HEK293 (cell line): ENCODE measurements at regions not wholly inside any gene's neighbourhood (a gene's known extent, or its start where the extent isn't known, plus 50 kb on each side); places are given as distances from the start of the nearest gene placed in this dataset.
A peak's percentile ranks its signal among the peaks of the same experiment; 100 is the strongest.

ENCODE experiments used
- GLIS2 ChIP-seq: fragments of 450-650 bp; formaldehyde crosslinking; IDR thresholded peaks from 2 replicates; pipeline ENCODE4 v1.5.1; 2016; ENCODE audit warnings: missing biosample characterization, missing genetic modification characterization
- OSR2 ChIP-seq: fragments of 450-650 bp; formaldehyde crosslinking; IDR thresholded peaks from 2 replicates; pipeline ENCODE4 v1.5.1; 2016; ENCODE audit warnings: missing biosample characterization, missing genetic modification characterization
- PBX3 ChIP-seq: sonication (generic); formaldehyde crosslinking; IDR thresholded peaks from 2 replicates; pipeline ENCODE4 v1.8.1; 2022; ENCODE audit warnings: mild to moderate bottlenecking, moderate library complexity, missing genetic modification reagents
- REPIN1 ChIP-seq: fragments of 450-650 bp; formaldehyde crosslinking; IDR thresholded peaks from 2 replicates; pipeline ENCODE4 v1.5.1; 2017; ENCODE audit warnings: missing biosample characterization, missing genetic modification characterization, low read depth
- TCF7L2 ChIP-seq: IDR thresholded peaks from 2 replicates; pipeline ENCODE4 v1.6.1; 2011; ENCODE audit warnings: low read depth, mild to moderate bottlenecking, inconsistent platforms, low read length, moderate library complexity, borderline replicate concordance
- TSHZ1 ChIP-seq: fragments of 450-650 bp; formaldehyde crosslinking; IDR thresholded peaks from 2 replicates; pipeline ENCODE4 v1.5.1; 2016; ENCODE audit warnings: missing biosample characterization, missing genetic modification characterization, borderline replicate concordance
- YY1 ChIP-seq: fragments of 450-650 bp; formaldehyde crosslinking; IDR thresholded peaks from 2 replicates; pipeline ENCODE4 v1.5.1; 2018; ENCODE audit warnings: missing biosample characterization, missing genetic modification characterization
- ZBTB26 ChIP-seq: fragments of 450-650 bp; formaldehyde crosslinking; optimal IDR thresholded peaks from 2 replicates; pipeline ENCODE3; 2016; ENCODE audit warnings: missing biosample characterization, mild to moderate bottlenecking, missing genetic modification characterization
- ZBTB8A ChIP-seq: fragments of 450-650 bp; formaldehyde crosslinking; IDR thresholded peaks from 2 replicates; pipeline ENCODE4 v1.5.1; 2016; ENCODE audit warnings: missing biosample characterization, missing genetic modification characterization
- ZEB2 ChIP-seq: fragments of 450-650 bp; formaldehyde crosslinking; IDR thresholded peaks from 2 replicates; pipeline ENCODE4 v1.5.1; 2016; ENCODE audit warnings: missing biosample characterization, missing genetic modification characterization
- ZFP3 ChIP-seq: fragments of 450-650 bp; formaldehyde crosslinking; IDR thresholded peaks from 2 replicates; pipeline ENCODE4 v1.5.1; 2016; ENCODE audit warnings: low read depth, missing biosample characterization, missing genetic modification characterization
- ZNF140 ChIP-seq: fragments of 450-650 bp; formaldehyde crosslinking; IDR thresholded peaks from 2 replicates; pipeline ENCODE4 v1.5.1; 2016; ENCODE audit warnings: missing biosample characterization, missing genetic modification characterization
- ZNF157 ChIP-seq: fragments of 450-650 bp; formaldehyde crosslinking; IDR thresholded peaks from 2 replicates; pipeline ENCODE4 v1.5.1; 2016; ENCODE audit warnings: missing biosample characterization, missing genetic modification characterization
- ZNF214 ChIP-seq: fragments of 450-650 bp; formaldehyde crosslinking; IDR thresholded peaks from 2 replicates; pipeline ENCODE4 v1.5.1; 2017; ENCODE audit warnings: missing biosample characterization, mild to moderate bottlenecking, missing genetic modification characterization, borderline replicate concordance
- ZNF223 ChIP-seq: fragments of 450-650 bp; formaldehyde crosslinking; IDR thresholded peaks from 2 replicates; pipeline ENCODE4 v1.5.1; 2016; ENCODE audit warnings: missing biosample characterization, missing genetic modification characterization
- ZNF23 ChIP-seq: fragments of 450-650 bp; formaldehyde crosslinking; IDR thresholded peaks from 2 replicates; pipeline ENCODE4 v1.5.1; 2016; ENCODE audit warnings: missing biosample characterization, missing genetic modification characterization, borderline replicate concordance
- ZNF266 ChIP-seq: fragments of 450-650 bp; formaldehyde crosslinking; IDR thresholded peaks from 2 replicates; pipeline ENCODE4 v1.5.1; 2016; ENCODE audit warnings: missing biosample characterization, missing genetic modification characterization, low read depth
- ZNF280D ChIP-seq: fragments of 450-650 bp; formaldehyde crosslinking; IDR thresholded peaks from 2 replicates; pipeline ENCODE4 v1.5.1; 2016; ENCODE audit warnings: missing biosample characterization, missing genetic modification characterization
- ZNF311 ChIP-seq: fragments of 450-650 bp; formaldehyde crosslinking; IDR thresholded peaks from 2 replicates; pipeline ENCODE4 v1.5.1; 2017; ENCODE audit warnings: missing biosample characterization, missing genetic modification characterization, borderline replicate concordance
- ZNF37A ChIP-seq: fragments of 450-650 bp; IDR thresholded peaks from 2 replicates; pipeline ENCODE4 v1.5.1; 2018; ENCODE audit warnings: missing biosample characterization, missing genetic modification characterization
- ZNF394 ChIP-seq: fragments of 450-650 bp; formaldehyde crosslinking; IDR thresholded peaks from 2 replicates; pipeline ENCODE4 v1.5.1; 2016; ENCODE audit warnings: missing biosample characterization, missing genetic modification characterization, mild to moderate bottlenecking, moderate library complexity, borderline replicate concordance
- ZNF488 ChIP-seq: fragments of 450-650 bp; formaldehyde crosslinking; IDR thresholded peaks from 2 replicates; pipeline ENCODE4 v1.5.1; 2016; ENCODE audit warnings: missing biosample characterization, missing genetic modification characterization
- ZNF560 ChIP-seq: fragments of 450-650 bp; formaldehyde crosslinking; IDR thresholded peaks from 2 replicates; pipeline ENCODE4 v1.5.1; 2017; ENCODE audit warnings: missing biosample characterization, missing genetic modification characterization, borderline replicate concordance
- ZNF561 ChIP-seq: fragments of 450-650 bp; IDR thresholded peaks from 2 replicates; pipeline ENCODE4 v1.5.1; 2018; ENCODE audit warnings: missing biosample characterization, missing genetic modification characterization, borderline replicate concordance
- ZNF585B ChIP-seq: fragments of 450-650 bp; formaldehyde crosslinking; IDR thresholded peaks from 2 replicates; pipeline ENCODE4 v1.5.1; 2016; ENCODE audit warnings: missing biosample characterization, missing genetic modification characterization
- ZNF660 ChIP-seq: fragments of 450-650 bp; IDR thresholded peaks from 2 replicates; pipeline ENCODE4 v1.5.1; 2018; ENCODE audit warnings: missing biosample characterization, mild to moderate bottlenecking, missing genetic modification characterization
- ZNF692 ChIP-seq: fragments of 450-650 bp; formaldehyde crosslinking; IDR thresholded peaks from 2 replicates; pipeline ENCODE4 v1.5.1; 2016; ENCODE audit warnings: missing biosample characterization, missing genetic modification characterization
- ZNF768 ChIP-seq: fragments of 450-650 bp; formaldehyde crosslinking; IDR thresholded peaks from 2 replicates; pipeline ENCODE4 v1.5.1; 2018; ENCODE audit warnings: missing biosample characterization, mild to moderate bottlenecking, missing genetic modification characterization
- ZXDB ChIP-seq: fragments of 450-650 bp; formaldehyde crosslinking; IDR thresholded peaks from 2 replicates; pipeline ENCODE4 v1.5.1; 2016; ENCODE audit warnings: missing biosample characterization, missing genetic modification characterization

GRCh38 chr16:85523602-85524364 is 89.3 kb upstream of the GSE1 start (continued):
- no peak for TF ChIP-seq TCF7L2
- TF ChIP-seq ZEB2 (tag by site-specific recombination): 0 out of 2 replicates have a peak, but pooled peaks have one; percentile 29
- no peak for TF ChIP-seq ZNF660 (tag by site-specific recombination)
- no peak for TF ChIP-seq ZNF223 (tag by site-specific recombination)
- TF ChIP-seq ZNF140 (tag by site-specific recombination): no peak
- no peak for TF ChIP-seq ZNF311 (tag by site-specific recombination)
- TF ChIP-seq ZNF157 (tag by site-specific recombination): no peak
- TF ChIP-seq ZNF560 (tag by site-specific recombination): no peak
- TF ChIP-seq ZNF214 (tag by site-specific recombination): no peak
- no peak for TF ChIP-seq PBX3 (CRISPR knock-in tag)
- TF ChIP-seq ZNF266 (tag by site-specific recombination): no peak
- no peak for TF ChIP-seq ZNF488
- TF ChIP-seq REPIN1 (tag by site-specific recombination): no peak
- TF ChIP-seq OSR2 (tag by site-specific recombination): peak; percentile 82
- TF ChIP-seq ZNF585B (tag by site-specific recombination): no peak
- TF ChIP-seq ZBTB26: no peak
- TF ChIP-seq ZNF37A (tag by site-specific recombination): no peak
- TF ChIP-seq YY1 (tag by site-specific recombination): no peak
- TF ChIP-seq ZBTB8A (tag by site-specific recombination): peak; percentile 74
- TF ChIP-seq ZNF768 (tag by site-specific recombination): peak; percentile 79; the same call in 1 of the 2 replicates
- no peak for TF ChIP-seq ZFP3 (tag by site-specific recombination)
- TF ChIP-seq ZNF394: no peak
- 0 out of 2 replicates have a peak, but pooled peaks have one; percentile 62 for TF ChIP-seq ZNF561 (tag by site-specific recombination)
- TF ChIP-seq GLIS2 (tag by site-specific recombination): peak; percentile 69
- no peak for TF ChIP-seq ZNF280D (tag by site-specific recombination)
- no peak for TF ChIP-seq ZNF23
- no peak for TF ChIP-seq ZXDB (tag by site-specific recombination)
- no peak for TF ChIP-seq TSHZ1 (tag by site-specific recombination)
- 0 out of 2 replicates have a peak, but pooled peaks have one; percentile 29 for TF ChIP-seq ZNF692 (tag by site-specific recombination)
